ENCODE measurements at regions not wholly inside any gene's neighbourhood (a gene's known extent, or its start where the extent isn't known, plus 50 kb on each side); places are given as distances from the start of the nearest gene placed in this dataset.
A peak's percentile ranks its signal among the peaks of the same experiment; 100 is the strongest.

DNA sequence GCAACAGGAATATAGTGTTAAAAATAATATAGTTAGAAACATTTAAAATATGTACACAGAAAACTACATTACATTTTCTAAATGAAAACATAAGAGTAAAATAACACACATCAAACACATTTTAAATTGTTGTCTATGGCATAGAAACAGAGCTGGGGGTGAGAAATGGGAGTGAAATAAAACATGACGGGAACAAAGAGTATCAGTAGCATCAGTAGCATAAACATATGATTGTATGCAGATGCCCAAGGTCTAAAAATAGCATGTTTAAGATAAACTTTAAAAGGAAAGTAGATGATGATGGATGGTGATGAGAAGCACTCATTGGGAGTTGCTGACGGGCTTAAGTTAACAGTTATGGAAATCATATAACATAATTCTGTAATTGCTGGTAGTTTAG, 1221.7 kb upstream of the SPRY2 start:
- no peak for TF ChIP-seq POLR2A (IDR thresholded peaks at IDR 0.05)
- TF ChIP-seq CTCF (IDR thresholded peaks at IDR 0.05), result no peak
- peak in 2 of 4 donors; percentile 36 to 66 for TF ChIP-seq POLR2AphosphoS5 (IDR thresholded peaks at IDR 0.05)
- peak in 1 of 4 donors; percentile 54 for TF ChIP-seq EP300 (IDR thresholded peaks at IDR 0.05)

Measured in sigmoid colon (tissue), 4 donors.